C4-2B (cell line): ENCODE measurements at regions not wholly inside any gene's neighbourhood (a gene's known extent, or its start where the extent isn't known, plus 50 kb on each side); places are given as distances from the start of the nearest gene placed in this dataset.

ENCODE experiments used
- CTCF ChIP-seq: fragments of 450-650 bp; conservative IDR thresholded peaks from 2 replicates; pipeline ENCODE4 v1.5.1; 2017; ENCODE audit warnings: mild to moderate bottlenecking
- ZFX ChIP-seq: fragments of 450-650 bp; IDR thresholded peaks from 2 replicates; pipeline ENCODE4 v1.6.1; 2017

- no peak for TF ChIP-seq CTCF
- no peak for TF ChIP-seq ZFX
These were observed 523.5 kb upstream of the SEMA6A start for GRCh38 chr5:117098094-117098493.
